ENCODE measurements at regions not wholly inside any gene's neighbourhood (a gene's known extent, or its start where the extent isn't known, plus 50 kb on each side); places are given as distances from the start of the nearest gene placed in this dataset.

GRCh38 chr4:189285377-189285776, 655.3 kb upstream of the FRG1 start:
- no peak for TF ChIP-seq CTCF (IDR thresholded peaks at IDR 0.05)
- TF ChIP-seq POLR2A (IDR thresholded peaks at IDR 0.05): no peak
